Neuron (in vitro differentiated cells): ENCODE measurements at regions not wholly inside any gene's neighbourhood (a gene's known extent, or its start where the extent isn't known, plus 50 kb on each side); places are given as distances from the start of the nearest gene placed in this dataset.

ENCODE experiments used
- H2AFZ ChIP-seq: one replicate; pipeline ENCODE4 v1.6.1; 2013; ENCODE audit warnings: low read depth, mild to moderate bottlenecking, inconsistent platforms, low read length, moderate library complexity
- H3K27me3 ChIP-seq: one replicate; pipeline ENCODE4 v1.6.1; 2013; ENCODE audit warnings: low read length; ENCODE audit not compliant: insufficient read depth
- H3K36me3 ChIP-seq: one replicate; pipeline ENCODE4 v1.6.1; 2013; ENCODE audit warnings: low read length; ENCODE audit not compliant: insufficient read depth
- H3K4me1 ChIP-seq: one replicate; pipeline ENCODE4 v1.6.1; 2013; ENCODE audit warnings: low read length; ENCODE audit not compliant: insufficient read depth
- H3K4me3 ChIP-seq: 2 replicates; pipeline ENCODE4 v1.5.1; 2013; ENCODE audit warnings: mild to moderate bottlenecking, low read length, moderate library complexity
- H3K9me3 ChIP-seq: one replicate; pipeline ENCODE4 v1.6.1; 2013; ENCODE audit warnings: low read length

GRCh38 chr2:120871016-120871635 is 135.5 kb downstream of the GLI2 start:
- Histone ChIP-seq H3K9me3 (no peaks in the 10 kb centered on the region), H3K36me3 (no peaks in the 10 kb centered on the region), H2AFZ (no peak overlapping the region), H3K4me3 (no peak overlapping the region), H3K27me3 (no peaks in the 10 kb centered on the region), H3K4me1 (peaks cover 70% of the 10 kb centered on the region)

- Histone ChIP-seq H3K4me1 (peaks cover 62% of the 10 kb centered on the region), H3K27me3 (no peaks in the 10 kb centered on the region), H3K4me3 (no peak overlapping the region), H3K9me3 (no peaks in the 10 kb centered on the region), H3K36me3 (no peaks in the 10 kb centered on the region), H2AFZ (no peak overlapping the region)
Measured at GRCh38 chr2:120871881-120872620, 136.4 kb downstream of the GLI2 start.

DNA sequence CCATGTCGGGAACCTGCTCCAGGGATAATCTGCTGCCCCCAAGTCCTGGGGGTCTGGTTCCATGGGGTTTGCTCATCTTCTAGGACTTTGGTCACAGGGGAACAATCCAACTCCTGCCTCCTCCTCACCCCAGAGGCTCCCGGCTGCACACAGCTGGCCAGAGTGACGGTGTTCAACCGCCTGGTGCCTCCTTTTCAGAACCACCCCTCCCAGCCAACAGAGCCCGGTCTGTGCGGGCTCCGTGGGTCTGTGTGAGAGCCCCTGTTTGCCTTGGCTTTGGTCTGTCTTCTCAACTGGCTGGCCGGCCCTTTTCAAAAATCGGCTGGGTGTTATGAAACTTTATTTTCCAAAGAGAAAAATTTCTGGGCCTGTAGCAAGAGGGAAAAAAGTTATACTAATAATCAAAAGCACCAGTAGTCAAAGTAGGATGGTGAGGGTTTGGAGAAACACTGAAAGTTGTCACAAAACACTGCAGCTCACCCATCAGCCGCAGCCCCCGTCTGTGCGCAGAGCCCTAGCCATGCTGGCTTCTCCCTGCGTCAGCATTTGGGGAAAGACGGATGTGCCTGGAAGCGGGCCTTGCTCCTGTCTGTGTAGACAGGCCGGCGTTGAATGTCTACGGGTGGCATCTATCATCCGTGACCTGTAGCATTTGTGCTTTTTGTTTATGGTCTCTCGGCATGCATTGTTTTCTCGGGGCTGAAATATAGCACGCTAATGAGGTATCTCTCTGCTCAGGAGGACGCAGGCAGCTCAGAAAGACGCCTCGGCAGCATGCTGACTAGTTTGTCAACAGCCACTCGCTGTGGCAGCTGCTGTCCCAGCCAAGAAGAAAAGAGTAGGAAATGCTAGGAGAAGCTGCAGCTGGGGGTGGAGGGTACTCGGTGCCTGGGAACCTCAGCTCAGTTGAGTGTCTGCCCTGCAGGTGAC is 138.6 kb downstream of the GLI2 start:
- Histone ChIP-seq H3K4me3 (no peak overlapping the region), H3K9me3 (no peaks in the 10 kb centered on the region), H3K4me1 (peaks cover 46% of the 10 kb centered on the region), H2AFZ (no peak overlapping the region), H3K27me3 (no peaks in the 10 kb centered on the region), H3K36me3 (no peaks in the 10 kb centered on the region)

DNA sequence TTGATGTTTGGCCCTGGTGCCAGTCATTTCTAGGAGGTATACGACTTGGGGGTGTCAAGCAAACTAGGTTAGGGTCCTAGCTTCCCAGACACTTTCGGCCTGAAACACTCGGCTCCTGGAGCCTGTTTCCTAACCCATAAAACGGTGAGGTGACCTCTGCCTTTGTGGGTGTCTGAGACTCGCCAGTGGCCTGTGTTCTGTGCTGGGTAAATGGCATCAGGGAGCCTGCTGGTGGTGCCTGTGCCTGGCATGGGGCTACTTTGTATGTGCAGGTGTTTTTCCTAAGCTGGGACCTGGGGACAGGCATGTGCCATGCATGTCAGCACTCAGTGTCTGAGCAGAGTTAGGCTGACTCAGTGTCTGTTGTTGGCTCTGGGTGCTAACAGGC is 139.2 kb downstream of the GLI2 start:
- no peaks in the 10 kb centered on the region for H3K27me3 ChIP-seq
- no peak overlapping the region for H2AFZ ChIP-seq
- H3K36me3 ChIP-seq = no peaks in the 10 kb centered on the region
- no peaks in the 10 kb centered on the region for H3K9me3 ChIP-seq
- H3K4me1 ChIP-seq = peaks cover 47% of the 10 kb centered on the region
- H3K4me3 ChIP-seq = no peak overlapping the region

- Histone ChIP-seq H3K36me3 (no peaks in the 10 kb centered on the region), H3K4me1 (peaks cover 49% of the 10 kb centered on the region)
Measured at GRCh38 chr2:120875431-120875830, 139.8 kb downstream of the GLI2 start.

DNA sequence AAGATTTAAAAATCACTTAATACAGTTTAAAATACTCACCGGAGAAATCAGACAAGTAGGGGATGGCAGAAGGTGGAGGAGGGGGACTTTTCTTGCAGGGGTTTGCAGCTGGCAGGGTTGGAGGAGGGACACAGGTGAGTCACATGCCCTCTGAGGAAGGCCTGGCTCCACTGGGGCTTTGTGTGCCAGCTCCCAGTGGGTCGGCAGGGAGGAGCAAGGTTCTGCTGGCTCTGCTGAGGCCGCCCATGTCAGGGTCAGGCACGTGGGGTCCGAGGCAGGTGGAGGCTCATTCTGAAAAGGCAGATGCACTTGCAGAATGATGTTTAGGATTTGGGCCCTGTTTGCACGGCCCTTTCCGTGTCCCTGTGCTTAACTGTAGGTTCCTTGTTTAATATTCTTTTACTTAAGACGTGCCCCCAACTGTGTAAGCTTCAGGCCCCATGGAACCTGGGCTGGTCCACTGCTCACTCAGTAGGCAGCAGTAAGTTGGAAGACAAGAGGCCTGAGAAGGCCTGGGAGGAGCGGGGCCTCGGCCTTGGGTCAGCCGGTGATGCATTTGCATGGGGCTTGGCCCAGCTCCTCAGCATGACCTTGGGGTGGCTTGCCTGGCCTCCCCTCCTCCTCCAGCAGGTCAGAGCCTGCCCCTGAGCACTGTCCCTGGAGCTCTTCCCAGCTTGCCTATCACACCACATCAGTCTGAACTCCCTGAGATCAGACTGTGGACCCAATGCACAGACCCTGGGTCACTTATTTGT is 141.0 kb downstream of the GLI2 start:
- H3K36me3 ChIP-seq = no peaks in the 10 kb centered on the region
- H3K4me1 ChIP-seq = peaks cover 48% of the 10 kb centered on the region
- H3K4me3 ChIP-seq = no peak overlapping the region
- no peaks in the 10 kb centered on the region for H3K27me3 ChIP-seq
- no peaks in the 10 kb centered on the region for H3K9me3 ChIP-seq
- H2AFZ ChIP-seq = no peak overlapping the region

More at GRCh38 chr2:120875431-120875830, 139.8 kb downstream of the GLI2 start:
- Histone ChIP-seq H2AFZ (no peak overlapping the region), H3K27me3 (no peaks in the 10 kb centered on the region), H3K4me3 (no peak overlapping the region), H3K9me3 (no peaks in the 10 kb centered on the region)

- Histone ChIP-seq H3K9me3 (no peaks in the 10 kb centered on the region), H3K36me3 (peaks cover under 1% of the 10 kb centered on the region), H3K4me1 (peaks cover 43% of the 10 kb centered on the region), H3K27me3 (no peaks in the 10 kb centered on the region), H2AFZ (no peak overlapping the region), H3K4me3 (no peak overlapping the region)
Measured at GRCh38 chr2:120877409-120877808, 141.7 kb downstream of the GLI2 start.

DNA sequence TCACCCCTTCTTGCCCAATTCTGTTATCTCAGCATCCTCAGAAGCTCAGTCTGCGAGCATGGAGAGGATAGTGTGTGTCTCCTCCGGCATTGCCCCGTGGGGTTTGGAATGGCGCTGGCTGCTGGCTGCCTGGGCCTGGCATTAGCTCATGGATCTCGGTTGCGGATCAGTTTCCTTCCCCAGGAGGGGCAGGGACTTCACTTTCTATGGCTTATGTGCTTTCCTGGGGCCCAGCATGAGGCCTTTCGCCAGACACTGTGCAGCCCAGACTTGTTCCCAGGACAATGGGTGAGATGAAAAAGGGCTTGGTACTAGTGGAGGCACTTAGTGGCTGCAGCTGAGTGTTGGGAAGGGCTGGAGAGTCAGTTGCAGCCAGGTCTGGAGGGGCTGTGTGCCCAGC is 143.3 kb downstream of the GLI2 start:
- Histone ChIP-seq H3K4me3 (no peak overlapping the region), H3K36me3 (peaks cover 2% of the 10 kb centered on the region), H3K27me3 (no peaks in the 10 kb centered on the region), H3K9me3 (no peaks in the 10 kb centered on the region), H2AFZ (no peak overlapping the region), H3K4me1 (peaks cover 29% of the 10 kb centered on the region)

GRCh38 chr2:120879431-120880295 is 144.0 kb downstream of the GLI2 start:
- Histone ChIP-seq H3K36me3 (peaks cover 2% of the 10 kb centered on the region), H2AFZ (no peak overlapping the region), H3K4me3 (no peak overlapping the region), H3K9me3 (no peaks in the 10 kb centered on the region), H3K27me3 (no peaks in the 10 kb centered on the region), H3K4me1 (peaks cover 29% of the 10 kb centered on the region)

DNA sequence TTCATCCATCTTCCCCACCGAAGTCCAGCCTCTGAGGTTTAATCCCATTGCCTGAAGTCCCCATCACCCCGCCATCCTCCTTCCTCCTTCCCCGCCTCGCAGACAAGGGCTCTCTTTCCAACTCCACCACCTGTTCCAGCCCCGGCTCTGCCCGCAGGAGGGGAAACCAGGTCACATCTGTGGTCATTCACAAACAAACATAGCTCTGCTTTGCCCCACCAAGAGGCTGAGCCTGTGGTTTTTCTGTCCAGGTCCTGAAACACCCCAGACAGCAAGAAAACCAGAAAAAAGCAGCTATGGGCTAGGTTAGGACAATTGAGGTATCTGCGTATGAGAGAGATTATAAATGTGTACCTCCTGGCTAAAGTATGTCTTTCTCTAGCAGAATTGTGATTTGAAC is 144.7 kb downstream of the GLI2 start:
- Histone ChIP-seq H3K9me3 (no peaks in the 10 kb centered on the region), H3K4me1 (peaks cover 30% of the 10 kb centered on the region), H2AFZ (no peak overlapping the region), H3K27me3 (no peaks in the 10 kb centered on the region), H3K4me3 (no peak overlapping the region), H3K36me3 (peaks cover 2% of the 10 kb centered on the region)

DNA sequence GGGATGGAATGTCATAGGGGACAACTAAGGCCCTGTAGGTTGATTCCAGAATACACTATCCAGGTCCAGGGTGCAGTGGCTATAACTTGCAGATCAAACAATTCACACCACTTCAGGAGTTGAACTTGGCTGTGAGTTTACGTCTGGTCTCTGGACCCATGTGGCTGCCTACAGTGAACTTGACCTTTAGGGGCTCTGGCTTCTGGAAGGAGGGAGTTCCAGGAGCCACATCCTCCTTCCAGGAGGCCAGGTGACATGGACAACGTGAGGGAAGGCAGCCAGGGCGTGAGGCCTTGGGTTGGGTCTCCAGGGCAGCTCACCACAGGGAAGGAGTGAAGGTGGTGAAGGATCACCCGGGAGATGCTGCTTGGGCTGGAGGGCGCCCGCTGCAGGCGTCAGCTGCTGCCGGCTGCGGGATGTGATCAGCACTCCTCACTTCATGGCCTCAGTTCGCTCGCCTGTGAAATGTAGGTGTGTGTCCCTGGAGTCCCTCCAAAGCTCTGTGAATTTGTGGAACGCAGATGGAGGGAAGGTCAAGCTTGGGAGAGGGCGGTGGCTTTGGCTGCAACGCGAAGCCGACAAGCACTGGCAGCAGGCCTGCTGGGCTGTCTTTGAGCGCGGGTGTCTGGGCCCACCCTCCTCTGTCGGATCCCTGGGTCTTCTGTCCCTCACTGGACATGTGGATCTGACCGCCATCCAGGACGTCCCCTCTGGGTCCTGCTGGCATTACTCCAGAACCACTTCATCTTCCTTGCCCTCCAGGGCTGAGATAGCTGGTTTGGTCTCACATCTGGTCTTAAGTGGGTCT is 146.5 kb downstream of the GLI2 start:
- Histone ChIP-seq H3K36me3 (peaks cover 2% of the 10 kb centered on the region), H3K9me3 (no peaks in the 10 kb centered on the region), H2AFZ (no peak overlapping the region), H3K27me3 (no peaks in the 10 kb centered on the region), H3K4me1 (peaks cover 45% of the 10 kb centered on the region), H3K4me3 (no peak overlapping the region)
